SK-N-SH treated with all-trans-retinoic acid at 6 μM for 48 hours (cell line): ENCODE measurements at regions not wholly inside any gene's neighbourhood (a gene's known extent, or its start where the extent isn't known, plus 50 kb on each side); places are given as distances from the start of the nearest gene placed in this dataset.

ENCODE experiments used
- ATAC-seq: fragments of 200-7000 bp; cut with Tn5 transposase; 3 replicates; pipeline ENCODE4 v1.9.1; 2020; ENCODE audit warnings: mild to moderate bottlenecking, moderate library complexity
- ARNTL ChIP-seq: fragments of 450-650 bp; formaldehyde crosslinking; IDR thresholded peaks from 2 replicates; pipeline ENCODE4 v1.5.0; 2020; ENCODE audit warnings: low read depth, mild to moderate bottlenecking, moderate library complexity, borderline replicate concordance
- BACH2 ChIP-seq: fragments of 250-450 bp; sonication (Bioruptor Pico); IDR thresholded peaks from 2 replicates; pipeline ENCODE4 v1.9.0; 2021; ENCODE audit warnings: mild to moderate bottlenecking, borderline replicate concordance
- CREB5 ChIP-seq: fragments of 250-450 bp; sonication (Bioruptor Pico); IDR thresholded peaks from 2 replicates; pipeline ENCODE4 v1.5.1; 2020; ENCODE audit warnings: low read depth, mild to moderate bottlenecking, moderate library complexity
- CSDC2 ChIP-seq: fragments of 250-450 bp; sonication (Bioruptor Pico); IDR thresholded peaks from 2 replicates; pipeline ENCODE4 v1.5.0; 2020; ENCODE audit warnings: mild to moderate bottlenecking, moderate library complexity
- CSRNP3 ChIP-seq: fragments of 250-450 bp; sonication (Bioruptor Pico); IDR thresholded peaks from 2 replicates; pipeline ENCODE4 v1.5.1; 2021; ENCODE audit warnings: mild to moderate bottlenecking, moderate library complexity
- ESRRG ChIP-seq: fragments of 250-450 bp; sonication (Bioruptor Pico); IDR thresholded peaks from 2 replicates; pipeline ENCODE4 v1.6.1; 2021; ENCODE audit warnings: mild to moderate bottlenecking
- GLIS3 ChIP-seq: fragments of 250-450 bp; sonication (Bioruptor Pico); IDR thresholded peaks from 2 replicates; pipeline ENCODE4 v1.5.0; 2020; ENCODE audit warnings: mild to moderate bottlenecking, moderate library complexity
- ISL1 ChIP-seq: fragments of 250-450 bp; sonication (Bioruptor Pico); IDR thresholded peaks from 2 replicates; pipeline ENCODE4 v2.1.2; 2022; ENCODE audit warnings: mild to moderate bottlenecking, moderate library complexity
- OSR1 ChIP-seq: fragments of 250-450 bp; sonication (Bioruptor Pico); IDR thresholded peaks from 2 replicates; pipeline ENCODE4 v1.8.0; 2022; ENCODE audit warnings: moderate library complexity, mild to moderate bottlenecking, inconsistent platforms
- POU6F1 ChIP-seq: fragments of 250-450 bp; sonication (Bioruptor Pico); IDR thresholded peaks from 2 replicates; pipeline ENCODE4 v1.8.0; 2021; ENCODE audit warnings: low read depth, mild to moderate bottlenecking, moderate library complexity, borderline replicate concordance
- PPARA ChIP-seq: fragments of 250-450 bp; sonication (Bioruptor Pico); IDR thresholded peaks from 2 replicates; pipeline ENCODE4 v1.5.0; 2020; ENCODE audit warnings: mild to moderate bottlenecking, borderline replicate concordance
- RARB ChIP-seq: fragments of 250-450 bp; sonication (Bioruptor Pico); IDR thresholded peaks from 2 replicates; pipeline ENCODE4 v1.8.0; 2021; ENCODE audit warnings: mild to moderate bottlenecking, moderate library complexity
- SNAI2 ChIP-seq: fragments of 250-450 bp; sonication (Bioruptor Pico); IDR thresholded peaks from 2 replicates; pipeline ENCODE4 v1.5.0; 2020; ENCODE audit warnings: mild to moderate bottlenecking, moderate library complexity
- TCF4 ChIP-seq: fragments of 250-450 bp; sonication (Bioruptor Pico); IDR thresholded peaks from 2 replicates; pipeline ENCODE4 v1.8.0; 2021; ENCODE audit warnings: mild to moderate bottlenecking, moderate library complexity, borderline replicate concordance
- TOX ChIP-seq: fragments of 250-450 bp; sonication (Bioruptor Pico); IDR thresholded peaks from 2 replicates; pipeline ENCODE4 v1.8.0; 2021; ENCODE audit warnings: mild to moderate bottlenecking, moderate library complexity, borderline replicate concordance
- TSHZ2 ChIP-seq: fragments of 250-450 bp; sonication (Bioruptor Pico); IDR thresholded peaks from 2 replicates; pipeline ENCODE4 v1.5.0; 2020; ENCODE audit warnings: mild to moderate bottlenecking, moderate library complexity
- ZC3H10 ChIP-seq: fragments of 250-450 bp; sonication (Bioruptor Pico); IDR thresholded peaks from 2 replicates; pipeline ENCODE4 v1.5.1; 2021; ENCODE audit warnings: mild to moderate bottlenecking, moderate library complexity
- ZFP3 ChIP-seq: fragments of 250-450 bp; sonication (Bioruptor Pico); IDR thresholded peaks from 2 replicates; pipeline ENCODE4 v1.5.0; 2020; ENCODE audit warnings: mild to moderate bottlenecking, moderate library complexity
- ZFP30 ChIP-seq: fragments of 450-650 bp; formaldehyde crosslinking; IDR thresholded peaks from 2 replicates; pipeline ENCODE4 v1.5.0; 2022; ENCODE audit warnings: mild to moderate bottlenecking, moderate library complexity
- ZNF565 ChIP-seq: fragments of 450-650 bp; formaldehyde crosslinking; conservative IDR thresholded peaks from 2 replicates; pipeline ENCODE4 v1.5.0; 2020; ENCODE audit warnings: low read depth, mild to moderate bottlenecking, moderate library complexity
- ZNF70 ChIP-seq: fragments of 450-650 bp; formaldehyde crosslinking; IDR thresholded peaks from 2 replicates; pipeline ENCODE4 v1.5.0; 2020; ENCODE audit warnings: mild to moderate bottlenecking, moderate library complexity
- ZNF8 ChIP-seq: fragments of 450-650 bp; formaldehyde crosslinking; IDR thresholded peaks from 2 replicates; pipeline ENCODE4 v1.5.0; 2020; ENCODE audit warnings: mild to moderate bottlenecking, moderate library complexity
- TF ChIP-seq, protein P1 (sequence below): fragments of 250-450 bp; sonication (Bioruptor Pico); IDR thresholded peaks from 2 replicates; pipeline ENCODE4 v1.8.0; 2020; ENCODE audit warnings: mild to moderate bottlenecking, moderate library complexity, borderline replicate concordance

DNA sequence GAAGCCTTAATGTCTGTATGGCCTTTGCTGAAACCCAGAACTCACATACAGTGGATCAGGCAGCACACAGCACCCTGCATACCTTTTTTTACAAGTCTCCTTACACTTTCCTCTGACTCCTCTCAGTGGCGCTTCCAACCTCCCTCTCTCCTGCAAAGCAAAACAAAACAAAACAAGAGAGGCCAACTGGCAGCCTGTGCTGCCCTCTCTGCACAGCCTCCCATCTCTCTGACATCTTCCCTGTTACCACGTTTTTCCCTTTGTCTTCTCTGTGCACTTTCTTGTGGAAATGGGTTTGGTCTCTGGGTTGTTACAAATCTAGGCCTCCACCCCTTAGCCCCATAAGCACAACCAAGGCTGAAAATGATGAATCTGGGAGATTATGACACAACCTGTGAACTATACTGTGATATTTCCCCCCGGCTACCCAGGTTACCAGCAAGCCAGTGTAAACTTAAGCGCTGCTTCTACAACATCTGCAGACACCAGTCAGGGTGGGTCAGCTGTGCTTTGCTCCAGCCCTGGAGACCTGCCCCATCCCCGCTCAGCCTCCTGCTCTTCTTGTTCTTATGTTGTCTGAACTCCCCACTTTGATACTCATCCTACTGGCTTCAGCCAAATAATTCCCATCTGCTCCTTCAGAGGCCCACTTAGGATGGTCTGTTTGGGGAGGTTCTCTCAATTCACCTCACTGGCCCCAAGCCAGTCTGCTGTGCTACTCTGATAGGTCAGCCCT, 54.9 kb upstream of the FMOD start:
- TF ChIP-seq SNAI2 (CRISPR knock-in tag) = no peak
- TF ChIP-seq, protein P1, sequence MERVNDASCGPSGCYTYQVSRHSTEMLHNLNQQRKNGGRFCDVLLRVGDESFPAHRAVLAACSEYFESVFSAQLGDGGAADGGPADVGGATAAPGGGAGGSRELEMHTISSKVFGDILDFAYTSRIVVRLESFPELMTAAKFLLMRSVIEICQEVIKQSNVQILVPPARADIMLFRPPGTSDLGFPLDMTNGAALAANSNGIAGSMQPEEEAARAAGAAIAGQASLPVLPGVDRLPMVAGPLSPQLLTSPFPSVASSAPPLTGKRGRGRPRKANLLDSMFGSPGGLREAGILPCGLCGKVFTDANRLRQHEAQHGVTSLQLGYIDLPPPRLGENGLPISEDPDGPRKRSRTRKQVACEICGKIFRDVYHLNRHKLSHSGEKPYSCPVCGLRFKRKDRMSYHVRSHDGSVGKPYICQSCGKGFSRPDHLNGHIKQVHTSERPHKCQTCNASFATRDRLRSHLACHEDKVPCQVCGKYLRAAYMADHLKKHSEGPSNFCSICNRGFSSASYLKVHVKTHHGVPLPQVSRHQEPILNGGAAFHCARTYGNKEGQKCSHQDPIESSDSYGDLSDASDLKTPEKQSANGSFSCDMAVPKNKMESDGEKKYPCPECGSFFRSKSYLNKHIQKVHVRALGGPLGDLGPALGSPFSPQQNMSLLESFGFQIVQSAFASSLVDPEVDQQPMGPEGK (CRISPR knock-in tag) = no peak
- no peak for TF ChIP-seq CREB5 (CRISPR knock-in tag)
- TF ChIP-seq ZFP3 (CRISPR knock-in tag) = no peak
- no peak for TF ChIP-seq OSR1 (CRISPR knock-in tag)
- no peak for TF ChIP-seq ESRRG (CRISPR knock-in tag)
- no peak for TF ChIP-seq ZNF8
- no peak for TF ChIP-seq TSHZ2 (CRISPR knock-in tag)
- no peak for TF ChIP-seq GLIS3 (CRISPR knock-in tag)
- TF ChIP-seq RARB = no peak
- no peak for TF ChIP-seq TCF4 (CRISPR knock-in tag)
- no peak for TF ChIP-seq ZNF70 (CRISPR knock-in tag)
- no peak for TF ChIP-seq ZC3H10 (CRISPR knock-in tag)
- TF ChIP-seq ZNF565 (CRISPR knock-in tag) = no peak
- no peak for TF ChIP-seq ZFP30 (CRISPR knock-in tag)
- no peak for TF ChIP-seq ARNTL (CRISPR knock-in tag)
- TF ChIP-seq CSDC2 = no peak
- TF ChIP-seq, all 23 proteins: peak for 0
- no peak for ATAC-seq

GRCh38 chr1:203406446-203407045, 55.6 kb upstream of the FMOD start:
- ATAC-seq = no peak
- TF ChIP-seq TOX (CRISPR knock-in tag) (no peak), RARB (no peak), ZC3H10 (CRISPR knock-in tag) (no peak), PPARA (CRISPR knock-in tag) (no peak), POU6F1 (CRISPR knock-in tag) (no peak), OSR1 (CRISPR knock-in tag) (no peak), SNAI2 (CRISPR knock-in tag) (no peak), ARNTL (CRISPR knock-in tag) (no peak), ZNF565 (CRISPR knock-in tag) (no peak), BACH2 (CRISPR knock-in tag) (no peak), ESRRG (CRISPR knock-in tag) (no peak), CSRNP3 (no peak), TSHZ2 (CRISPR knock-in tag) (no peak), ISL1 (CRISPR knock-in tag) (no peak), CSDC2 (no peak)
- TF ChIP-seq, protein P1 (CRISPR knock-in tag) = no peak
